NCI-H128 (cell line): ENCODE measurements at regions not wholly inside any gene's neighbourhood (a gene's known extent, or its start where the extent isn't known, plus 50 kb on each side); places are given as distances from the start of the nearest gene placed in this dataset.

Experiments
- DNase-seq: peaks from one replicate; lab custom pipeline; 2025; ENCODE audit not compliant: unreplicated experiment; lab: John Stamatoyannopoulos, UW

GRCh38 chr10:88059190-88059589 is 195.8 kb downstream of the PTEN start:
- DNase-seq = no peak

GRCh38 chr10:88060762-88061161 is 197.3 kb downstream of the PTEN start:
- DNase-seq = no peak

GRCh38 chr10:88062385-88062784 is 199.0 kb downstream of the PTEN start:
- no peak for DNase-seq

- DNase-seq = no peak
Observed at GRCh38 chr10:88062798-88063472, 199.5 kb downstream of the PTEN start.

GRCh38 chr10:88063861-88064557 is 200.6 kb downstream of the PTEN start:
- DNase-seq = no peak

- DNase-seq = no peak
Observed at GRCh38 chr10:88064608-88065382, 201.4 kb downstream of the PTEN start.

GRCh38 chr10:88065383-88066049 is 202.1 kb downstream of the PTEN start:
- no peak for DNase-seq

GRCh38 chr10:88066319-88066718 is 202.9 kb downstream of the PTEN start:
- DNase-seq = no peak

- DNase-seq = no peak
Observed at GRCh38 chr10:88066876-88067275, 203.5 kb downstream of the PTEN start.

- DNase-seq = no peak
Observed at GRCh38 chr10:88067737-88068136, 204.3 kb downstream of the PTEN start.

- DNase-seq = no peak
Observed at GRCh38 chr10:88069338-88069737, 205.9 kb downstream of the PTEN start.

- no peak for DNase-seq
Observed at GRCh38 chr10:88070080-88070880, 206.9 kb downstream of the PTEN start.

- DNase-seq = no peak
Observed at GRCh38 chr10:88071879-88072278, 208.5 kb downstream of the PTEN start.

GRCh38 chr10:88073682-88074081 is 210.3 kb downstream of the PTEN start:
- no peak for DNase-seq

GRCh38 chr10:88074971-88075370 is 211.5 kb downstream of the PTEN start:
- no peak for DNase-seq

GRCh38 chr10:88076027-88076880 is 212.8 kb downstream of the PTEN start:
- DNase-seq = no peak

- no peak for DNase-seq
Observed at GRCh38 chr10:88077977-88078376, 214.6 kb downstream of the PTEN start.

GRCh38 chr10:88080213-88080612 is 216.8 kb downstream of the PTEN start:
- DNase-seq = no peak

GRCh38 chr10:88081457-88082054 is 218.1 kb downstream of the PTEN start:
- DNase-seq = no peak
